ENCODE measurements at regions not wholly inside any gene's neighbourhood (a gene's known extent, or its start where the extent isn't known, plus 50 kb on each side); places are given as distances from the start of the nearest gene placed in this dataset.

DNA sequence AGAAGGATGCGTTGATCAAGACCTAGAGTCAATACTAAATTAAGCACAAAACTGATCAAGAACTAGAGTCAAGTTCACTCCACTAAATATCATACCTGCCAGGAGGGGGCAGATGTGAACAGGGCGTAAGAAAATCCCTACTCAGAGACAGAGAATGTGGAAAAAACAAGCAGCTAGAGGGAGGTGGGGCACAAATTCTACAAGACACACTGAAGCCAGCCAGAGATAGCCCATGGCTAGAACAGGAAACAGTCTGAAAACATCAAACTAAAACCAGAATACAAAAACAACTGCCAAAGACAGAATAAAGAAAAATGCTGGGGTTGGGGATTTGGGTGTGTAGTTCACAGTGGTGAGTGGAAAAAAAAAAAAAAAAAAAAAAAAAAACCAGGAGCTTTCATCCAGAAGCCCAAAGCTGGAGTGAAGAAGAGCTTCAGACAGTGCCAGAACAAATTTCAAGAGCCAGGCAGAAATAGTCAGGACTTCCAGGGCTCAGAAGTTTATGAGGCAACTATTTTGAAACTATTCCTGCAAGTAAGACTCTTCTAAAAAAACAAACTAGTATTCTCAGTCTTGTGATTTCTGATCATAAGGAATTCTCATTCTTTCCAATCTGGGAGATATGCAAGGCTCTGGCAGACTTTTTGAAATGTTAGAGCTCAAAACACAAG is 118.3 kb downstream of the CCDC71L start:
- TF ChIP-seq POLR2A (IDR thresholded peaks at IDR 0.05; ENCODE audit: low read length) (no peak), GATA1 (IDR thresholded peaks at IDR 0.05; ENCODE audit: low read depth, low read length) (no peak)

All from erythroblast (primary cell).